HL-60 (cell line): ENCODE measurements at regions not wholly inside any gene's neighbourhood (a gene's known extent, or its start where the extent isn't known, plus 50 kb on each side); places are given as distances from the start of the nearest gene placed in this dataset.

Experiments
- DNase-seq, 2 experiments: peaks; one replicate each; pipeline ENCODE4 v3.0.0-alpha.2; 2010 to 2020; ENCODE audit warnings: low read depth in 1 of 2, low spot score in 1 of 2
- H3K27ac ChIP-seq: fragments of 250-450 bp; sonication (Bioruptor Pico); replicated peaks from 2 replicates; pipeline ENCODE4 v1.5.1; 2020; ENCODE audit warnings: mild to moderate bottlenecking, moderate library complexity
- H3K27me3 ChIP-seq: fragments of 250-450 bp; sonication (Bioruptor Pico); 2 replicates; pipeline ENCODE4 v1.5.1; 2021; ENCODE audit warnings: mild to moderate bottlenecking, moderate library complexity; ENCODE audit not compliant: insufficient read depth, poor library complexity, severe bottlenecking
- H3K4me3 ChIP-seq: replicated peaks from 2 replicates; pipeline ENCODE4 v1.5.1; 2011; ENCODE audit warnings: mild to moderate bottlenecking, control low read depth, low read length; ENCODE audit not compliant: insufficient read depth
- CTCF ChIP-seq: IDR thresholded peaks from one replicate; pipeline ENCODE4 v1.5.1; 2011; ENCODE audit warnings: low read length, control low read depth, inconsistent platforms; ENCODE audit not compliant: insufficient read depth
- GABPA ChIP-seq: IDR thresholded peaks from 2 replicates; pipeline ENCODE4 v1.6.1; 2012; ENCODE audit warnings: low read depth
- POLR2AphosphoS5 ChIP-seq: IDR thresholded peaks from 2 replicates; pipeline ENCODE4 v1.6.1; 2012; ENCODE audit warnings: low read depth
- REST ChIP-seq: IDR thresholded peaks from 2 replicates; pipeline ENCODE4 v1.6.1; 2012; ENCODE audit warnings: low read depth; ENCODE audit not compliant: insufficient replicate concordance
- SPI1 ChIP-seq: IDR thresholded peaks from 2 replicates; pipeline ENCODE4 v1.6.1; 2012; ENCODE audit warnings: low read depth, mild to moderate bottlenecking, borderline replicate concordance

- no peak overlapping the region for H3K4me3 ChIP-seq
- no peak overlapping the region for H3K27ac ChIP-seq
- no peaks in the 10 kb centered on the region for H3K27me3 ChIP-seq
- TF ChIP-seq POLR2AphosphoS5 (no peak), SPI1 (no peak), CTCF (no peak), REST (no peak), GABPA (no peak)
- DNase-seq: no peak
Measured at GRCh38 chr20:55143601-55144000, 668.2 kb downstream of the DOK5 start.

- no peak for DNase-seq
- TF ChIP-seq REST: no peak
- TF ChIP-seq GABPA: no peak
- no peak for TF ChIP-seq CTCF
- no peak for TF ChIP-seq SPI1
- TF ChIP-seq POLR2AphosphoS5: no peak
- H3K27ac ChIP-seq: no peak overlapping the region
- no peak overlapping the region for H3K4me3 ChIP-seq
- no peaks in the 10 kb centered on the region for H3K27me3 ChIP-seq
Measured at GRCh38 chr20:55142932-55143331, 667.5 kb downstream of the DOK5 start.

GRCh38 chr20:55140631-55141030, 665.2 kb downstream of the DOK5 start:
- DNase-seq: no peak
- TF ChIP-seq CTCF (no peak), REST (no peak), POLR2AphosphoS5 (no peak)
- Histone ChIP-seq H3K4me3 (no peak overlapping the region), H3K27me3 (no peaks in the 10 kb centered on the region), H3K27ac (no peak overlapping the region)
